Spleen (tissue), 11 donors: ENCODE measurements at regions not wholly inside any gene's neighbourhood (a gene's known extent, or its start where the extent isn't known, plus 50 kb on each side); places are given as distances from the start of the nearest gene placed in this dataset.

ENCODE experiments used
- DNase-seq: peaks from one replicate; pipeline ENCODE4 v3.0.0-alpha.2; 2020
- H3K27ac ChIP-seq, 8 donors: fragments of 200-600 bp; sonication (generic) in 7 of 8; 1 replicate in 4 of 8; 2 replicates in 4 of 8; pipeline versions ENCODE4 v1.5.0 to v1.8.0; 2016 to 2021; ENCODE audit warnings: inconsistent platforms in 4 of 8, mild to moderate bottlenecking in 4 of 8, moderate library complexity in 1 of 8
- H3K27me3 ChIP-seq, 7 donors: fragments of 200-600 bp; sonication (generic) in 6 of 7; replicated peaks in 1 of 7; 1 replicate in 4 of 7; 2 replicates in 3 of 7; pipeline versions ENCODE4 v1.5.0 to v1.8.0; 2016 to 2021; ENCODE audit warnings: inconsistent platforms in 3 of 7, mild to moderate bottlenecking in 1 of 7
- H3K36me3 ChIP-seq, 6 donors: fragments of 200-600 bp; sonication (generic) in 5 of 6; 1 replicate in 4 of 6; 2 replicates in 2 of 6; pipeline versions ENCODE4 v1.5.0 to v1.8.0; 2016 to 2021; ENCODE audit warnings: inconsistent platforms in 2 of 6
- H3K4me1 ChIP-seq, 6 donors: fragments of 200-600 bp; sonication (generic) in 5 of 6; 1 replicate in 3 of 6; 2 replicates in 3 of 6; pipeline versions ENCODE4 v1.5.0 to v1.8.0; 2016 to 2021; ENCODE audit warnings: inconsistent platforms in 3 of 6
- H3K4me3 ChIP-seq, 8 donors: fragments of 200-600 bp; sonication (generic) in 7 of 8; 1 replicate in 4 of 8; 2 replicates in 4 of 8; pipeline versions ENCODE4 v1.5.0 to v1.8.0; 2016 to 2021; ENCODE audit warnings: inconsistent platforms in 4 of 8, mild to moderate bottlenecking in 4 of 8, moderate library complexity in 2 of 8
- H3K9me3 ChIP-seq, 8 donors: fragments of 200-600 bp; sonication (generic) in 7 of 8; 1 replicate in 4 of 8; 2 replicates in 4 of 8; pipeline versions ENCODE4 v1.5.0 to v1.8.0; 2016 to 2021; ENCODE audit warnings: inconsistent platforms in 4 of 8
- POLR2A ChIP-seq, 3 donors: fragments of 450-650 bp; IDR thresholded peaks; one replicate each; pipeline ENCODE4 v1.5.1; 2017; ENCODE audit warnings: antibody characterized with exemption in 3 of 3, mild to moderate bottlenecking in 1 of 3
- POLR2AphosphoS5 ChIP-seq, 3 donors: sonication (generic); formaldehyde crosslinking; IDR thresholded peaks; one replicate each; pipeline ENCODE4 v1.5.1; 2017; ENCODE audit warnings: antibody characterized with exemption in 3 of 3
- WGBS, 5 donors: extraction: QIAGEN DNeasy Blood & Tissue Kit in 3 of 5; methylation state at CpG; one replicate each; pipeline versions ENCODE4 v1.1.5 to v1.1.7; 2013 to 2018; 5-methylcytosine and 5-hydroxymethylcytosine counted together
- intact Hi-C: fragments of 100-400 bp; cut with DNase I; formaldehyde crosslinking; loops from one replicate; pipeline ENCODE4 v1.15.0; 2023; ENCODE audit warnings: low total_unique reads
- TF ChIP-seq, protein P1 (sequence below), 11 experiments: fragments of 200-600 bp in 7 of 11; fragments of 450-650 bp in 4 of 11; sonication (generic) in 4 of 11; IDR thresholded peaks in 8 of 11; conservative IDR thresholded peaks in 3 of 11; 1 replicate in 7 of 11; 2 replicates in 4 of 11; pipeline versions ENCODE4 v1.4.0 to v1.8.0; 2016 to 2021; ENCODE audit warnings: antibody characterized with exemption in 11 of 11, inconsistent platforms in 4 of 11, mild to moderate bottlenecking in 1 of 11
- donor health status: healthy with polysubstance abuse.
- donor health status: DM: no; HTN: no; CAD: no; lungs with moderate emphysema.
- donor health status: DM: no; HTN: no; CAD: no.
- donor health status: Bipolar disorder and iron deficiency.
- donor health status: healthy.
- donor health status: DM: no; HTN: no; CAD: no.
- donor health status: DM: yes; HTN: yes; CAD: no.

DNA sequence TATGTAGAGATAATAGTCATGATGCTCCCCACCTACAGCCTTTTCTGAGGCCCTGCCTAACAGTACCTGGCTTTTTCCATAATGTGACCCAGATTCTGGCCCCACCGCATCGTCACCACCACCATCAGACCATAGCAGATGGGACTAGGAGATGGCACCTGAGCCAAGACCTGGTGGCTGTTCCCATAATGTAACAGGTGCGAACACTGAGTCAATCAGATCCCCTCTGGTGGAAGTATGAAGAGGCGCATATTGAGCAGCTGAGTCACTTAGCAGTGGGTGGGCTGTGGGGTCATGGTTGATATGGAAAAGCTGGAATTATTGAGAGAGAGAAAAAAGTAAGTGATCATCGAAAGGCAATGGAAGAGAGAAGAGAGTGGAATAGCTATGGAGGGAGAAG lies 578.0 kb upstream of the CADM1 start:
- WGBS, 5 donors = 87 to 97% (median 91%) methylated on average over 5 of the region's 5 CpGs
- DNase-seq = no peak
- TF ChIP-seq, protein P1, sequence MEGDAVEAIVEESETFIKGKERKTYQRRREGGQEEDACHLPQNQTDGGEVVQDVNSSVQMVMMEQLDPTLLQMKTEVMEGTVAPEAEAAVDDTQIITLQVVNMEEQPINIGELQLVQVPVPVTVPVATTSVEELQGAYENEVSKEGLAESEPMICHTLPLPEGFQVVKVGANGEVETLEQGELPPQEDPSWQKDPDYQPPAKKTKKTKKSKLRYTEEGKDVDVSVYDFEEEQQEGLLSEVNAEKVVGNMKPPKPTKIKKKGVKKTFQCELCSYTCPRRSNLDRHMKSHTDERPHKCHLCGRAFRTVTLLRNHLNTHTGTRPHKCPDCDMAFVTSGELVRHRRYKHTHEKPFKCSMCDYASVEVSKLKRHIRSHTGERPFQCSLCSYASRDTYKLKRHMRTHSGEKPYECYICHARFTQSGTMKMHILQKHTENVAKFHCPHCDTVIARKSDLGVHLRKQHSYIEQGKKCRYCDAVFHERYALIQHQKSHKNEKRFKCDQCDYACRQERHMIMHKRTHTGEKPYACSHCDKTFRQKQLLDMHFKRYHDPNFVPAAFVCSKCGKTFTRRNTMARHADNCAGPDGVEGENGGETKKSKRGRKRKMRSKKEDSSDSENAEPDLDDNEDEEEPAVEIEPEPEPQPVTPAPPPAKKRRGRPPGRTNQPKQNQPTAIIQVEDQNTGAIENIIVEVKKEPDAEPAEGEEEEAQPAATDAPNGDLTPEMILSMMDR (IDR thresholded peaks at IDR 0.05 in 8 of 11, conservative IDR thresholded peaks at IDR 0.05 in 3 of 11) = no peak
- H3K4me3 ChIP-seq = no peak overlapping the region
- H3K4me1 ChIP-seq = no peaks in the 10 kb centered on the region
- no peak overlapping the region for H3K27ac ChIP-seq
- peaks cover 0 to 40% (median 0%) of the 10 kb centered on the region in 7 donors for H3K27me3 ChIP-seq
- peaks cover 0 to 7% (median 0%) of the 10 kb centered on the region in 8 donors for H3K9me3 ChIP-seq
- no peaks in the 10 kb centered on the region for H3K36me3 ChIP-seq
- intact Hi-C loops = no loop called here

DNA sequence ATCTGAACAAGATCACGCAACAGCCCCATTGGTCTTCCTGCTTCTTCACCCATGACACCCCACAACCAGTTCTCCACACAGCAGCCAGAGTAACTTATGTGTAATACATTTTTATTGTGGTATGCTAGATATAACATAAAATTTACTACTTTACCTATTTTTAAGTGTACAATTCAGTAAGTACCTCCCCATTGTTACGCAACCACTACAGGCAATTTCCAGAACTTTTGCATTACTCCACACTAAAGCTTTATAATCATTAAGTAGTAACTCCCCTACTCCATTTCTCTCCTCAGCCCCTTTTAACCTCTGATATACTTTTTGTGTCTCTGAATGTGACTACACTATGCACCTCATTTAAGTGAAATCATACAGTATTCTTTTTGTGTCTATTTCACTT lies 575.4 kb upstream of the CADM1 start:
- Histone ChIP-seq H3K4me3 (no peak overlapping the region), H3K4me1 (no peaks in the 10 kb centered on the region), H3K27ac (no peak overlapping the region), H3K9me3 (peaks cover 0 to 7% (median 0%) of the 10 kb centered on the region in 8 donors), H3K36me3 (no peaks in the 10 kb centered on the region), H3K27me3 (peaks cover 0 to 29% (median 0%) of the 10 kb centered on the region in 7 donors)
- intact Hi-C loops = no loop called here
- DNase-seq = no peak
- no peak for TF ChIP-seq POLR2AphosphoS5 (IDR thresholded peaks at IDR 0.05)
- TF ChIP-seq POLR2A (IDR thresholded peaks at IDR 0.05) = no peak
- TF ChIP-seq, protein P1 (IDR thresholded peaks at IDR 0.05 in 8 of 11, conservative IDR thresholded peaks at IDR 0.05 in 3 of 11) = no peak
- 89 to 100% (median 92%) methylated on average over 2 of the region's 2 CpGs for WGBS, 5 donors

DNA sequence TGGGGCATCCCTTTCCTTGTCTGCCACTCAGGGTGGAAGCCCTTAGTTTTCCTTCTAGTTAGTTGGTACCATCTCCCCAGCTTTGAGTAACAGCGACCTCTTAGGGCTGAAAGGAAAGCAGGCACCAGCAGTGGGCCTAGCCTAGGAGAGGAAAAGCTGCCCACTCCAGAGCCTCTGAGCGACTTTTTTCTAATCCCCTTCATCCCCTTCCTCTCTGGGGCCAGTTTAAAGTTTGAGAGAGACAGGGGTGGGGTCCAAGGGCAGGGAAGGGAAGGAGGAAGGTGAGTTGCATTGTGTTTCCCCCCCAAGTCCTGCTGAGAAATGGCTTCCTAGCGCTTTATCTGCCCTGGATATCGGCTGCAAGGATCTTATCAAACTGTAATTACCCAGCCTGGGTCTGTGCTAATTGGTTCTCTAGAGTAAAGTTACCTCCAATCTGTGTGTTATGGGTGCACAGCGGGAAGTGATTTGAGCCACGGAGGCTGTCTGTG lies 573.9 kb upstream of the CADM1 start:
- Histone ChIP-seq H3K9me3 (peaks cover 0 to 7% (median 0%) of the 10 kb centered on the region in 8 donors), H3K27me3 (peaks cover 0 to 30% (median 0%) of the 10 kb centered on the region in 7 donors), H3K36me3 (no peaks in the 10 kb centered on the region), H3K4me3 (no peak overlapping the region), H3K27ac (no peak overlapping the region), H3K4me1 (no peaks in the 10 kb centered on the region)
- DNase-seq = no peak
- intact Hi-C loops = no loop called here
- 47 to 58% (median 54%) methylated on average over 6 of the region's 6 CpGs for WGBS, 5 donors
- no peak for TF ChIP-seq POLR2A (IDR thresholded peaks at IDR 0.05)
- TF ChIP-seq, protein P1 (IDR thresholded peaks at IDR 0.05 in 8 of 11, conservative IDR thresholded peaks at IDR 0.05 in 3 of 11) = peak in 1 of 11 experiments; percentile 8
- TF ChIP-seq POLR2AphosphoS5 (IDR thresholded peaks at IDR 0.05) = no peak

GRCh38 chr11:116077092-116077491 lies 572.9 kb upstream of the CADM1 start:
- WGBS, 5 donors = 86 to 96% (median 93%) methylated on average over 2 of the region's 2 CpGs
- TF ChIP-seq POLR2AphosphoS5 (IDR thresholded peaks at IDR 0.05) (no peak), POLR2A (IDR thresholded peaks at IDR 0.05) (no peak)
- TF ChIP-seq, protein P1 (IDR thresholded peaks at IDR 0.05 in 8 of 11, conservative IDR thresholded peaks at IDR 0.05 in 3 of 11) = no peak
- DNase-seq = no peak
- Histone ChIP-seq H3K36me3 (no peaks in the 10 kb centered on the region), H3K27ac (no peak overlapping the region), H3K9me3 (peaks cover 0 to 7% (median 0%) of the 10 kb centered on the region in 8 donors), H3K4me3 (no peak overlapping the region), H3K27me3 (peaks cover 0 to 38% (median 0%) of the 10 kb centered on the region in 7 donors), H3K4me1 (no peaks in the 10 kb centered on the region)
- intact Hi-C loops = no loop called here
